ENCODE measurements at regions not wholly inside any gene's neighbourhood (a gene's known extent, or its start where the extent isn't known, plus 50 kb on each side); places are given as distances from the start of the nearest gene placed in this dataset.

GRCh38 chr9:31969552-31969951 is 414.9 kb upstream of the ACO1 start:
- no peak overlapping the region for H2AFZ ChIP-seq (ENCODE audit: low read length)
- H3K79me2 ChIP-seq (ENCODE audit: insufficient read depth, low read length): no peaks in the 10 kb centered on the region
- no peak for TF ChIP-seq CHD2 (IDR thresholded peaks at IDR 0.05; ENCODE audit: low read depth, low read length)
- TF ChIP-seq, protein P1, sequence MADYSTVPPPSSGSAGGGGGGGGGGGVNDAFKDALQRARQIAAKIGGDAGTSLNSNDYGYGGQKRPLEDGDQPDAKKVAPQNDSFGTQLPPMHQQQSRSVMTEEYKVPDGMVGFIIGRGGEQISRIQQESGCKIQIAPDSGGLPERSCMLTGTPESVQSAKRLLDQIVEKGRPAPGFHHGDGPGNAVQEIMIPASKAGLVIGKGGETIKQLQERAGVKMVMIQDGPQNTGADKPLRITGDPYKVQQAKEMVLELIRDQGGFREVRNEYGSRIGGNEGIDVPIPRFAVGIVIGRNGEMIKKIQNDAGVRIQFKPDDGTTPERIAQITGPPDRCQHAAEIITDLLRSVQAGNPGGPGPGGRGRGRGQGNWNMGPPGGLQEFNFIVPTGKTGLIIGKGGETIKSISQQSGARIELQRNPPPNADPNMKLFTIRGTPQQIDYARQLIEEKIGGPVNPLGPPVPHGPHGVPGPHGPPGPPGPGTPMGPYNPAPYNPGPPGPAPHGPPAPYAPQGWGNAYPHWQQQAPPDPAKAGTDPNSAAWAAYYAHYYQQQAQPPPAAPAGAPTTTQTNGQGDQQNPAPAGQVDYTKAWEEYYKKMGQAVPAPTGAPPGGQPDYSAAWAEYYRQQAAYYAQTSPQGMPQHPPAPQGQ (CRISPR knock-in tag; IDR thresholded peaks at IDR 0.05; ENCODE audit: borderline replicate concordance): no peak
- TF ChIP-seq SNAPC5 (CRISPR knock-in tag; IDR thresholded peaks at IDR 0.05; ENCODE audit: borderline replicate concordance): no peak
- no peak for TF ChIP-seq POLR2AphosphoS2 (IDR thresholded peaks at IDR 0.05; ENCODE audit: low read depth, low read length)
- TF ChIP-seq ZNF318 (CRISPR knock-in tag; IDR thresholded peaks at IDR 0.05): no peak
- TF ChIP-seq ZBTB33 (CRISPR knock-in tag; IDR thresholded peaks at IDR 0.05): no peak
- TF ChIP-seq NR1H2 (CRISPR knock-in tag; IDR thresholded peaks at IDR 0.05; ENCODE audit: borderline replicate concordance, low read depth): no peak
- TF ChIP-seq ZSCAN21 (CRISPR knock-in tag; IDR thresholded peaks at IDR 0.05; ENCODE audit: borderline replicate concordance): no peak
- no peak for TF ChIP-seq FOSL2 (CRISPR knock-in tag; IDR thresholded peaks at IDR 0.05)
- no peak for TF ChIP-seq KMT2B (CRISPR knock-in tag; IDR thresholded peaks at IDR 0.05)
- no peaks in the 10 kb centered on the region for H3K27me3 ChIP-seq (ENCODE audit: control insufficient read depth in 1 of 2, insufficient read depth in 2 of 2, low read length in 2 of 2)
- H3K4me2 ChIP-seq (ENCODE audit: low read depth, low read length): no peak overlapping the region
- intact Hi-C loops (cut with micrococcal nuclease; ENCODE audit: unreplicated experiment): no loop called here
- H3K27ac ChIP-seq (ENCODE audit: extremely low read length, insufficient read depth, low read length): no peak overlapping the region
- DNase-seq (ENCODE audit: low spot score) (no peak), FAIRE-seq (no peak), ATAC-seq (no peak)
- H4K20me1 ChIP-seq (ENCODE audit: insufficient read depth, low read length): no peaks in the 10 kb centered on the region
- H3K9me3 ChIP-seq (ENCODE audit: low read length): peaks cover 5% of the 10 kb centered on the region; the same call in 1 of the 2 replicates
- no peaks in the 10 kb centered on the region for H3K36me3 ChIP-seq (replicated peaks in 1 of 2; ENCODE audit: control insufficient read depth in 1 of 2, insufficient read depth in 2 of 2, low read length in 2 of 2)
- CTCF ChIA-PET (ENCODE audit: low intra/inter-chr PET ratio, low total read pairs): no interaction called here
- 98% methylated on average over 2 of the region's 2 CpGs for WGBS (ENCODE audit: low lambda C conversion rate)
- H3K4me1 ChIP-seq (ENCODE audit: insufficient read depth, low read length): no peaks in the 10 kb centered on the region
- in situ Hi-C loops (cut with HindIII; ENCODE audit: extremely low pct_ligation_motif_present, low pct_unique_long_range_greater_than_20kb): no loop called here
- POLR2A ChIA-PET: no interaction called here
- no TSS peak for BruUV-seq (replicated peaks)
- H3K9ac ChIP-seq (ENCODE audit: insufficient read depth, low read depth, low read length): no peak overlapping the region
- H3K4me3 ChIP-seq (replicated peaks in 1 of 3; ENCODE audit: insufficient read depth in 1 of 3, low read depth in 2 of 3, low read length in 3 of 3): no peak overlapping the region
